HCT116 (cell line): ENCODE measurements at regions not wholly inside any gene's neighbourhood (a gene's known extent, or its start where the extent isn't known, plus 50 kb on each side); places are given as distances from the start of the nearest gene placed in this dataset.

Source experiments
- ATAC-seq: fragments of 200-7000 bp; cut with Tn5 transposase; 2 replicates; pipeline ENCODE4 v1.9.1; 2020; ENCODE audit warnings: mild to moderate bottlenecking, moderate library complexity
- BruUV-seq: library from RNA; stranded (reverse); fragments of 400-500 nt; replicated peaks from 2 replicates; lab custom pipeline; 2021; lab: Mats Ljungman, UMichigan
- CTCF ChIA-PET: fragments of 300-600 bp; sonication (Branson Sonifier 250); formaldehyde crosslinking; loops from one replicate; lab custom pipeline; 2021; ENCODE audit warnings: antibody characterized with exemption; lab: Charles Lee
- POLR2A ChIA-PET: fragments of 300-600, 350-600 bp; sonication (Branson Sonifier 250); formaldehyde crosslinking; loops from one replicate; lab custom pipeline; 2021; ENCODE audit warnings: antibody characterized with exemption; lab: Charles Lee
- RAD21 ChIA-PET, 2 experiments: fragments of 300-600 bp; sonication (Branson Sonifier 250); formaldehyde crosslinking; loops; one replicate each; lab custom pipeline; 2023; ENCODE audit warnings: low total read pairs in 2 of 2; ENCODE audit not compliant: uncharacterized antibody in 2 of 2, unreplicated experiment in 2 of 2, low non-redundant PET in 1 of 2; lab: Charles Lee
- DNase-seq: peaks from one replicate; pipeline ENCODE4 v3.0.0-alpha.2; 2010; ENCODE audit warnings: low read depth, low spot score
- H2AFZ ChIP-seq: fragments of 200-600 bp; shearing (Covaris generic), sonication (generic); 2 replicates; pipeline ENCODE4 v1.6.1; 2017; ENCODE audit warnings: low read depth, mixed run types, mixed read lengths, antibody characterized with exemption, low read length; ENCODE audit not compliant: poor library complexity, severe bottlenecking
- H3K27ac ChIP-seq: 2 replicates; pipeline ENCODE4 v1.5.1; 2012; ENCODE audit warnings: low read depth, low read length
- H3K27me3 ChIP-seq: fragments of 200-600 bp; sonication (generic); 2 replicates; pipeline ENCODE4 v1.6.1; 2016; ENCODE audit warnings: mixed run types, low read length, mixed read lengths; ENCODE audit not compliant: insufficient read depth
- H3K36me3 ChIP-seq, 2 experiments: fragments of 200-500 bp in 1 of 2; fragments of 200-600 bp in 1 of 2; sonication (Bioruptor generic) in 1 of 2; sonication (generic) in 1 of 2; 2 replicates each; pipeline versions ENCODE4 v1.5.1 to v1.6.1; 2014 to 2016; ENCODE audit warnings: low read length in 2 of 2, inconsistent platforms in 1 of 2, mixed read lengths in 1 of 2, mixed run types in 1 of 2; ENCODE audit not compliant: insufficient read depth in 2 of 2, control insufficient read depth in 1 of 2
- H3K4me1 ChIP-seq, 2 experiments: fragments of 200-600 bp in 1 of 2; sonication (generic) in 1 of 2; 2 replicates each; pipeline versions ENCODE4 v1.5.1 to v1.6.1; 2012 to 2017; ENCODE audit warnings: low read length in 2 of 2, inconsistent platforms in 1 of 2, mild to moderate bottlenecking in 1 of 2, mixed read lengths in 1 of 2, mixed run types in 1 of 2, moderate library complexity in 1 of 2; ENCODE audit not compliant: insufficient read depth in 2 of 2, control insufficient read depth in 1 of 2
- H3K4me2 ChIP-seq: fragments of 200-600 bp; sonication (generic); 2 replicates; pipeline ENCODE4 v1.6.1; 2017; ENCODE audit warnings: mixed run types, low read length, mixed read lengths
- H3K4me3 ChIP-seq, 2 experiments: fragments of 200-600 bp in 1 of 2; sonication (generic) in 1 of 2; replicated peaks in 1 of 2; 2 replicates each; pipeline ENCODE4 v1.5.1; 2011 to 2016; ENCODE audit warnings: low read length in 2 of 2, control low read depth in 1 of 2, low read depth in 1 of 2, mild to moderate bottlenecking in 1 of 2, mixed read lengths in 1 of 2, mixed run types in 1 of 2
- H3K79me2 ChIP-seq: fragments of 200-600 bp; sonication (generic); 2 replicates; pipeline ENCODE4 v1.6.1; 2017; ENCODE audit warnings: mild to moderate bottlenecking, mixed run types, low read length, moderate library complexity, mixed read lengths; ENCODE audit not compliant: insufficient read depth
- H3K9ac ChIP-seq: fragments of 200-600 bp; sonication (generic); 2 replicates; pipeline ENCODE4 v1.6.1; 2016; ENCODE audit warnings: low read length, mixed read lengths
- H3K9me2 ChIP-seq: fragments of 200-600 bp; sonication (generic), shearing (Covaris generic); 2 replicates; pipeline ENCODE4 v1.6.1; 2017; ENCODE audit warnings: mixed run types, mild to moderate bottlenecking, moderate library complexity; ENCODE audit not compliant: insufficient read depth
- H3K9me3 ChIP-seq, 2 experiments: fragments of 200-500 bp in 1 of 2; fragments of 200-600 bp in 1 of 2; sonication (Bioruptor generic) in 1 of 2; sonication (generic) in 1 of 2; 2 replicates each; pipeline ENCODE4 v1.6.1; 2014 to 2017; ENCODE audit warnings: low read length in 2 of 2, mixed read lengths in 2 of 2, inconsistent platforms in 1 of 2, low read depth in 1 of 2, mild to moderate bottlenecking in 1 of 2, mixed run types in 1 of 2, moderate library complexity in 1 of 2; ENCODE audit not compliant: control insufficient read depth in 1 of 2, insufficient read depth in 1 of 2
- H4K20me1 ChIP-seq: fragments of 200-600 bp; sonication (generic), shearing (Covaris generic); 2 replicates; pipeline ENCODE4 v1.6.1; 2017; ENCODE audit warnings: mixed run types, mild to moderate bottlenecking, moderate library complexity; ENCODE audit not compliant: insufficient read depth
- CEBPB ChIP-seq: IDR thresholded peaks from 2 replicates; pipeline ENCODE4 v1.6.1; 2012; ENCODE audit warnings: low read depth
- CTCF ChIP-seq, 3 experiments: fragments of 200-600 bp in 1 of 3; sonication (generic) in 1 of 3; IDR thresholded peaks in 2 of 3; conservative IDR thresholded peaks in 1 of 3; 2 replicates each; pipeline ENCODE4 v1.5.1; 2012 to 2017; ENCODE audit warnings: low read depth in 2 of 3, low read length in 2 of 3, antibody characterized with exemption in 1 of 3, borderline replicate concordance in 1 of 3, control low read depth in 1 of 3, mild to moderate bottlenecking in 1 of 3, mixed read lengths in 1 of 3, mixed run types in 1 of 3, moderate library complexity in 1 of 3; ENCODE audit not compliant: insufficient read depth in 1 of 3
- EGR1 ChIP-seq: IDR thresholded peaks from 2 replicates; pipeline ENCODE4 v1.6.1; 2012; ENCODE audit warnings: low read depth
- ELF1 ChIP-seq: IDR thresholded peaks from 2 replicates; pipeline ENCODE4 v1.6.1; 2012; ENCODE audit warnings: low read depth, borderline replicate concordance
- EZH2 ChIP-seq: fragments of 200-600 bp; sonication (generic); IDR thresholded peaks from 2 replicates; pipeline ENCODE4 v1.6.1; 2017; ENCODE audit warnings: antibody characterized with exemption, mixed run types
- EZH2phosphoT487 ChIP-seq: fragments of 200-600 bp; IDR thresholded peaks from 2 replicates; pipeline ENCODE4 v1.6.1; 2018; ENCODE audit warnings: antibody characterized with exemption, borderline replicate concordance
- JUND ChIP-seq: IDR thresholded peaks from 2 replicates; pipeline ENCODE4 v1.6.1; 2012
- YY1 ChIP-seq: IDR thresholded peaks from 2 replicates; pipeline ENCODE4 v1.6.1; 2011; ENCODE audit warnings: low read length, low read depth, moderate library complexity, mild to moderate bottlenecking; ENCODE audit not compliant: insufficient replicate concordance; ENCODE audit errors: extremely low read depth
- intact Hi-C: fragments of 100-400 bp; cut with micrococcal nuclease; formaldehyde crosslinking; loops from 2 replicates; pipeline ENCODE4 v1.10.0; 2022

DNA sequence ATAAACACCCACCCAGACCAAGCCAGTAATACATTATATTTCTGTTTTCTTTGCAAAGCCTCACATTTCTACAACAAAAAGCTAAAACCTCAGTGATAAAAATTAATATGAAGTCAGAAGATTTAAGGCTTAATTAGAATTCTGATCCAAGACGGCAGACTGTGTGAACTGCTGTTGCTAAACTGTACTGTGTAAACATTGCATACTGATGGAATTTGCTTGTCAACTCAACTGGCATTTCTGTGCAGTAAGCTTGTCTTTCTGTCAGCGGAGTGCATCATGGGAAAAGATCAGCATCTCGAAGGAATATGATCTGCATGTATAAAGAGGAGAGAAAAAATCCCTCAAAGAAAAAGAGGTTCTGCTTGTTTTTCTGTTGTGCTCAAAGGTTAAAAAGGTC is 69.4 kb upstream of the SPANXB1 start:
- ChIA-PET RAD21 (no interaction called here), CTCF (no interaction called here)
- no TSS peak for BruUV-seq

More for the DNA sequence above, 69.4 kb upstream of the SPANXB1 start:
- H3K4me2 ChIP-seq = no peak overlapping the region
- no peaks in the 10 kb centered on the region for H3K36me3 ChIP-seq
- no peak for TF ChIP-seq YY1
- no peak for TF ChIP-seq JUND
- TF ChIP-seq ELF1 = no peak
- no peak for TF ChIP-seq EGR1
- no peak for TF ChIP-seq CEBPB
- TF ChIP-seq CTCF (IDR thresholded peaks at IDR 0.05 in 2 of 3, conservative IDR thresholded peaks at IDR 0.05 in 1 of 3; ENCODE audit: borderline replicate concordance in 1 of 3, insufficient read depth in 1 of 3, low read depth in 2 of 3, low read length in 2 of 3) = no peak
- TF ChIP-seq EZH2 = no peak
- no peak for TF ChIP-seq EZH2phosphoT487
- TF ChIP-seq, all 23 proteins: peak for 0
- intact Hi-C loops = no loop called here
- no peak for ATAC-seq
- H3K4me1 ChIP-seq = no peaks in the 10 kb centered on the region
- H3K27me3 ChIP-seq = no peaks in the 10 kb centered on the region
- H3K9ac ChIP-seq = no peak overlapping the region
- no peak overlapping the region for H2AFZ ChIP-seq
- no peaks in the 10 kb centered on the region for H4K20me1 ChIP-seq
- no peak overlapping the region for H3K27ac ChIP-seq
- no peaks in the 10 kb centered on the region for H3K79me2 ChIP-seq
- H3K4me3 ChIP-seq = no peak overlapping the region
- POLR2A ChIA-PET = no interaction called here
- H3K9me2 ChIP-seq = no peaks in the 10 kb centered on the region
- no peaks in the 10 kb centered on the region for H3K9me3 ChIP-seq
- no peak for DNase-seq
